GM12892 (cell line): ENCODE measurements at regions not wholly inside any gene's neighbourhood (a gene's known extent, or its start where the extent isn't known, plus 50 kb on each side); places are given as distances from the start of the nearest gene placed in this dataset.

Source experiments
- POLR2A ChIP-seq: IDR thresholded peaks from 2 replicates; pipeline ENCODE4 v1.6.1; 2011; ENCODE audit warnings: low read depth, low read length, control low read depth
- POLR2AphosphoS5 ChIP-seq: IDR thresholded peaks from 2 replicates; pipeline ENCODE4 v1.6.1; 2011; ENCODE audit warnings: low read depth, low read length, control low read depth
- TAF1 ChIP-seq: IDR thresholded peaks from 2 replicates; pipeline ENCODE4 v1.6.1; 2011; ENCODE audit warnings: low read depth, mild to moderate bottlenecking, control low read depth, low read length, borderline replicate concordance

GRCh38 chr2:120932472-120932871 is 196.8 kb downstream of the GLI2 start:
- TF ChIP-seq TAF1 (no peak), POLR2A (no peak), POLR2AphosphoS5 (no peak)
